ENCODE measurements at regions not wholly inside any gene's neighbourhood (a gene's known extent, or its start where the extent isn't known, plus 50 kb on each side); places are given as distances from the start of the nearest gene placed in this dataset.
"Not testable (repeated sequence)": the region's sequence is repeated elsewhere in the genome, so short reads cannot be mapped to it uniquely, and the experiment has no call there.

GRCh38 chr2:107721586-107721985, 105.1 kb upstream of the RGPD4 start:
- TF ChIP-seq, protein P1, sequence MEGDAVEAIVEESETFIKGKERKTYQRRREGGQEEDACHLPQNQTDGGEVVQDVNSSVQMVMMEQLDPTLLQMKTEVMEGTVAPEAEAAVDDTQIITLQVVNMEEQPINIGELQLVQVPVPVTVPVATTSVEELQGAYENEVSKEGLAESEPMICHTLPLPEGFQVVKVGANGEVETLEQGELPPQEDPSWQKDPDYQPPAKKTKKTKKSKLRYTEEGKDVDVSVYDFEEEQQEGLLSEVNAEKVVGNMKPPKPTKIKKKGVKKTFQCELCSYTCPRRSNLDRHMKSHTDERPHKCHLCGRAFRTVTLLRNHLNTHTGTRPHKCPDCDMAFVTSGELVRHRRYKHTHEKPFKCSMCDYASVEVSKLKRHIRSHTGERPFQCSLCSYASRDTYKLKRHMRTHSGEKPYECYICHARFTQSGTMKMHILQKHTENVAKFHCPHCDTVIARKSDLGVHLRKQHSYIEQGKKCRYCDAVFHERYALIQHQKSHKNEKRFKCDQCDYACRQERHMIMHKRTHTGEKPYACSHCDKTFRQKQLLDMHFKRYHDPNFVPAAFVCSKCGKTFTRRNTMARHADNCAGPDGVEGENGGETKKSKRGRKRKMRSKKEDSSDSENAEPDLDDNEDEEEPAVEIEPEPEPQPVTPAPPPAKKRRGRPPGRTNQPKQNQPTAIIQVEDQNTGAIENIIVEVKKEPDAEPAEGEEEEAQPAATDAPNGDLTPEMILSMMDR (conservative IDR thresholded peaks at IDR 0.05; ENCODE audit: control insufficient read depth, insufficient read depth, low read depth, low read length) = no peak
- no peak overlapping the region for H3K4me3 ChIP-seq (ENCODE audit: control insufficient read depth, low read depth, low read length)
- DNase-seq (ENCODE audit: low read depth) = no peak

DNA sequence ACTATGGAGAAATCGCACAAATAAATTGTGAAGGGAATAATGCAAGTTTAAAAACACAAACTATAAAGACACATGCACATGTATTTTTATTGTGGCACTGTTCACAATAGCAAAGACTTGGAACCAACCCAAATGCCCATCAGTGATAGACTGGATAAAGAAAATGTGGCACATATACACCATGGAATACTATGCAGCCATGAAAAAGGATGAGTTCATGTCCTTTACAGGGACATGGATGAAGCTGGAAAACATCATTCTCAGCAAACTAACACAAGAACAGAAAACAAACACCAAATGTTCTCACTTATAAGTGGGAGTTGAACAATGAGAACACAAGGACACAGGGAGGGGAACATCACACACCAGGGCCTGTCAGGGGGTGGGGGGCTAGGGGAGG, 100.9 kb upstream of the RGPD4 start:
- not testable (repeated sequence) for H3K4me3 ChIP-seq (ENCODE audit: control insufficient read depth, low read depth, low read length); DNase-seq (ENCODE audit: low read depth)

DNA sequence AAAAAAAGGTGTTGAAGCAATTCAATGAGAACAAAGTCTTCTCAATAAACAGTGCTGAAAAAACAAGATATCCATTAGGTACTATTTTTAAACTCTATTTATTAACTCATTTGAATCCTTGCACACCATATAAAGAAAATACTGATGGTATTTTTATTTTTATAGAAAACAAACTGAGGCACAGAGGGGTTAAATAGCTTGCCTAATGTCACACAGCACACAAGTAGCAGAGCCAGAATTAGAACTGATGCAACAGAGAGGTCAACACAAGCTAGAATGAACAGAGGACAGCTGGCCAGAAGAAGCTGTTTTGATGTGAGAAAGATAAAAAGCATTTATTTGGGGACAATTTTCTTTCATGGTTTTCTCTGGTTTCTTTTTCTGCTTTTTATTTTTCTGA, 99.4 kb upstream of the RGPD4 start:
- H3K4me3 ChIP-seq (ENCODE audit: control insufficient read depth, low read depth, low read length) = no peak overlapping the region
- TF ChIP-seq, protein P1 (conservative IDR thresholded peaks at IDR 0.05; ENCODE audit: control insufficient read depth, insufficient read depth, low read depth, low read length) = no peak
- no peak for DNase-seq (ENCODE audit: low read depth)

GRCh38 chr2:107728586-107728985, 98.1 kb upstream of the RGPD4 start:
- TF ChIP-seq, protein P1 (conservative IDR thresholded peaks at IDR 0.05; ENCODE audit: control insufficient read depth, insufficient read depth, low read depth, low read length) = no peak
- H3K4me3 ChIP-seq (ENCODE audit: control insufficient read depth, low read depth, low read length) = no peak overlapping the region
- peak; percentile 17 for DNase-seq (ENCODE audit: low read depth)

DNA sequence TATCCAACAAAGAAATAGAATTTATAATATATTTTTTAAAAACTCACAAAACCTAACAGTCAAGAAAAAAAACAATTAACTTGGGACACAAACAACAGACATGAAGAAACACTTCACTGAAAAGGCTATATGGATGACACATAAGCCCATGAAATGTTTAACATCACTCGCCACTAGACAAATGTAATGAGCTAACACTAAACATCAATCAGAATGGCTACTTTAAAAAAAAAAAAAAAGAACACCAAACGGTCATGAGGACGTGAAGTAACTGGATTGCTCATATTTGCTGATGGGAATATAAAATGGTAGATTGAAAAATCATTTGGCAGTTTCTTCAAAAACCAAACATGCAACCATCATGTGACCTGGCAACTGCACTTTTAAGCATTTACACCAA, 97.3 kb upstream of the RGPD4 start:
- no peak overlapping the region for H3K4me3 ChIP-seq (ENCODE audit: control insufficient read depth, low read depth, low read length)
- TF ChIP-seq, protein P1 (conservative IDR thresholded peaks at IDR 0.05; ENCODE audit: control insufficient read depth, insufficient read depth, low read depth, low read length) = no peak
- no peak for DNase-seq (ENCODE audit: low read depth)

DNA sequence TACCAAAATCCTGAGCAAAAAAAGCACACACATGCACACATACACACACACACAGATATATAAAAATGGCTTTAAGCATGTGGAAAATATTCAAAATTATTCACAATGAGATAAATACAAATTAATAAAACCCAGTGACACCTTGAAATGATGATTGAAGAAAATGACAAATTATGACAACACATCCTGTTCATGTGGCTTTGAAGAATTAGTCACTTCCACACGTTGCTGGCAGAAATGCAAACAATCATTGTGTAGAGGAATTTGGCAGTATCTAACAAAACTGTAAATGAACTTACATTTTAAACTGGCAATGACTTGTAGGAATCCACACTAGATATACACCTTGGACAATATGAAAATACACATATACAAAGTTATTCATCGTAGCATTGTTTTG, 95.8 kb upstream of the RGPD4 start:
- no peak overlapping the region for H3K4me3 ChIP-seq (ENCODE audit: control insufficient read depth, low read depth, low read length)
- DNase-seq (ENCODE audit: low read depth) = peak; percentile 26
- TF ChIP-seq, protein P1 (conservative IDR thresholded peaks at IDR 0.05; ENCODE audit: control insufficient read depth, insufficient read depth, low read depth, low read length) = no peak

GRCh38 chr2:107731435-107731834, 95.3 kb upstream of the RGPD4 start:
- H3K4me3 ChIP-seq (ENCODE audit: control insufficient read depth, low read depth, low read length) = no peak overlapping the region
- no peak for DNase-seq (ENCODE audit: low read depth)
- TF ChIP-seq, protein P1 (conservative IDR thresholded peaks at IDR 0.05; ENCODE audit: control insufficient read depth, insufficient read depth, low read depth, low read length) = no peak

Data from fibroblast of mammary gland (primary cell).